GM19025 (cell line): ENCODE measurements at regions not wholly inside any gene's neighbourhood (a gene's known extent, or its start where the extent isn't known, plus 50 kb on each side); places are given as distances from the start of the nearest gene placed in this dataset.
"Not testable (repeated sequence)": the region's sequence is repeated elsewhere in the genome, so short reads cannot be mapped to it uniquely, and the experiment has no call there.

Experiments
- ATAC-seq: cut with Tn5 transposase; IDR thresholded peaks from one replicate; pipeline ENCODE4 v1.9.1; 2021; ENCODE audit warnings: mild to moderate bottlenecking, low read depth, moderate library complexity; ENCODE audit not compliant: unreplicated experiment

DNA sequence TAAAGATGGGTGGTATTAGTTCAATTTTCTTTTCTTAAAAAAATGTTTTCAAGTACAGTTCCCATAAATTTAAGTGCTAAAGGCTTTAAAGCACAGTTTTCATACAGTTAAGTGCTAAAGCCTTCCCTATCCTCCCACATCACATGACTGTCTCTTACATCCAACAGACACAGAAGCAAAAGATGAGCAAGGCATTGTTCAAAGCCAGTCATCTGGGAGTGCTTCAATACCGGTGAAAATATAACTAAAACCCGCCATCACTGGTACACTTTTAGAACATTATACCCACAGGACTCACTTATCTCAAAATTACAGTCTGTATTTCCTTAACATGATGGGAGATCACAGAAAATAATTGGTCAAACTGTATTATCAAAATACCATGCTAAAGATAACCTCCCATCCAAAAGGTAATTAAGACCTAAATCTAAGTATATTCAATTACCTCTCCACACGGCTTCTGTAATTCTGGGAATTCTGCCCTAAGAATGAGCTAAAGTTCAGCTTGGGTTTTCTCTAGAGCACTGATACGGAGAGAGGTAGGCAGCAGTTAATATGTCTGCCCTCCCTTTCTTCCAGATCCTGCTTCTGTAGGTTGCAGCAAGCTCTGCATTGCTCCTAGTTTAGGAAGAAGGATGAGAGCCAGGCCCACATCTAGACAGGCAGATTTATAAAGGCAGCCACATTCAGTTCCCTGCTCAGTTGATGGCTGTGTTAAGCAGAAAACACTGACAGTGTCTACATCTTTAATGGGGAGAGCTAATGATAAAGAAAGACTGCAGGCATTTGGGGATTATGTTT is 474.8 kb upstream of the PFKP start:
- ATAC-seq, result no peak

DNA sequence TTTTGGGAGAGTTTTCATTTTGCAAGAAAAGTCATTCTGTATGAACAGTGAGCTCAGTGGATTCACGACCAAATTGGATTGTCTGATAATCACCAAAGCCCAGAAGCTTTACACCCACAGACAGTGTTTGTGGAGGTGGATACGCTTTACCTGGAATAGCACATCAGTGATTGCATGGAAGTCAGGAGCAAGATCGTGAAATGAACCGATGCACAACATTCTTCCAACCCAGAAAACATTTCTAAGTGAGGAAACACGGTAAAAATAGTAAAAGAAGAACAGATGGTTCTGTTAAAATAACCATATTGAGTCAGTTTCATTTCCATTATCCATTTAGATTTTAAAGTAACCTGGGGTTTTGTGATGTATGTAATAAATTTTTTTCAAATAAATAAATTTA is 478.2 kb upstream of the PFKP start:
- ATAC-seq, result no peak

DNA sequence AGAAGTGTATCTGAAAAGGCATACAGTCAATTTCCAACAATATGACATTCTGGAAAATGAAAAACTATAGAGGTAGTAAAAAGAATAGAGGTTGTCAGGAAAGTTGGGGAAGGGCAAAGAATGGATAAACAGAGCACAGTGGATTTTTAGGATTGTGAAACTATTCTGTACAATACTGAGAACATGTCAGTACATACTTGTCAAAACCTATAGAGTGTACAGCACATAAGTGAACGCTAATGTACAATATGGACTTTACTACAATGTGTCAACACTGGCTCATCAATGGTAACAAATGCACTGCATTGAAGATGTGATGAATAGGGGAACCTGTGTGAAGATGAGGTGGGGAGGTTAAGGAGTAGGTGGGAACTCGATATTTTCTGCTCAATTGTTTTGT is 483.0 kb upstream of the PFKP start:
- no peak for ATAC-seq

DNA sequence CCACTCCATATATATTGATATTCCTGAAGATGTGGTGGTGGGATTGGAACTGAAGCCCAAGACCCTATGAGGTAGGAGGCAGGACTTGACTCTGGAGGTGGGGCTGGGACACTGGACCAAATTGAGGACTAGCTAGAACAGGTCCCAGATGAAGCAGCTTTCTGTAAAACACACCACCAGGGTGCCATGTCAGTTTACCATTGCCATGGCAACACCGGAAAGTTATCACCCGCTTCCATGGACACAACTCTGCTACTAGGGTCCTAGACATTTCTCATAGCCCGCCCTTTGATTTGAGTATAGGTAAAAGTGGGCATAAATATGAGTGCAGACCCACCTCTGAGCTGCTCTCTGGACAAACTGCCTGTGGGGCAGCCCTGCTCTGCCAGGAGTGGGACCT is 490.5 kb upstream of the PFKP start:
- no peak for ATAC-seq

GRCh38 chr10:2575460-2575859 is 491.9 kb upstream of the PFKP start:
- ATAC-seq, result no peak

- no peak for ATAC-seq
These were observed 494.7 kb upstream of the PFKP start for GRCh38 chr10:2572611-2573010.

DNA sequence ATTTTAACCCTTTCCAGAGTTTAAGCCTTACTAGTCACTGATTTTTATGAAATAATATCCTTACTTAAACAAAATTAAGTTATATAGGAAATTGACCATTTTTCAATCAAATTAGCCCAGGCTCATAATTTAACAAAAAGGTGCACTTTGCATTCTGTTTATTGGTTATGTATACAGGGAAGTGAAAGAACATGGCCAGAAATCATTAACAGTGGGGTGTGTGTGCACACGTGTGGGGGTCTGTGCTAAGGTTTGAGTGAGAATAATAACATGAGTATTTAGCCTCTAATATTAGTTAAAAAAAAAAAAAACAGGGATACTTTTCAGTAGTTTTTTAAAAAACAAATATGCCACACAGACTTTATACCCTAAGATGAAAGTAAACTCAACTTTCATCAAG is 510.5 kb upstream of the PFKP start:
- no peak for ATAC-seq

DNA sequence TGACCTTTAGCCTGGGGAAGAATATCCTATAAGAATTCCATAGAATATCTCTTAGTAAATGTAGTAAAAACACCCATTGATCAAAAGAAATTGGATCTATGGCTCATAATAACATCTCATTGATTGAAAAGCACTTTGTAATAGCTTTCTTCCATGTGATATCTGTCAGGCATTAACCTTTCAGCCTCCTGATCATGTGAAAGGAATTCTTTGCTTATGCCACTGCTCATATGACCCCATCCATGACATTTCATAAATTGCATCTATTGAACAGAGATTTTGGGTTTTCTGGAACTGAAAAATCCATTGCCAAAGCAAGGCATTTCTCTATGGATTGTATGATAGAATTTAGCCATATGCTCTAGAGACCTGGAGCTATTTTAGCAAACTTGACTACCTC is 519.3 kb upstream of the PFKP start:
- ATAC-seq, result no peak

- ATAC-seq, result no peak
These were observed 519.7 kb upstream of the PFKP start for GRCh38 chr10:2547606-2548005.

DNA sequence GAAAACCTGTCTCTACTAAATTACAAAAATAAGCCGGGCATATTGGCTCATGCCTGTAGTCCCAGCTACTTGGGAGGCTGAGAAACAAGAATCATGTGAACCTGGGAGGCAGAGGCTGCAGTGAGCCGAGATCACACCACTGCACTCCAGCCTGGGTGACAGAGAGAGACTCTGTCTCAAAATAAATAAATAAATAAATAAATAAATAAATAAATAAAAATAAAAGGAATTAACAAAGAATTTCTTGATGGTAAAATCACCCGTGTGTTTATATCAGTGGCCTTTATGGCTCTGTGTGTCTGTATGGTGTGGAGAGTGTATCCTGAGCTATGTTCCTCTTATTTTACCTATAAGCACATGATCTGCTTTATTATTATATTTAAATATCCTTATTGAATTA is 520.5 kb upstream of the PFKP start:
- ATAC-seq, result not testable (repeated sequence)

DNA sequence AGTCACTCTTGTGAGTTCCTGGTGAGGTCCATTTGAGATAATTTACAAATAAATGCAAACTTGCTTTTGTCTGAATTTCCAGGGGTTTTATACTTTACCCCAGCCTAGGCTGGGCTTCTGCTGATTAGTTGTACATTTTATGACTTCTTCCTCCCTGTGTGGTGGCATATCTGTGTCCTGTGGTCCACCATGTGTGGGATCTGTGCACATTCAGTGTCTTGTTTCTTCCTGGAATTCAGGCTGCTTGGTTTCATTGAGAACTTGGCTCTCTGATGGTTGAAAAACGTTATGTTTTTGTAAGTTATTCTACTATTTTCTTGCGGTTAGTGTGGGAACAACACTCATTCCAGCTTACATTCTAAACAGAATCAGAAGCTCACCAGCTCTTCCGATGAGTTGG is 523.4 kb upstream of the PFKP start:
- no peak for ATAC-seq

- no peak for ATAC-seq
These were observed 524.0 kb upstream of the PFKP start for GRCh38 chr10:2543142-2543886.

DNA sequence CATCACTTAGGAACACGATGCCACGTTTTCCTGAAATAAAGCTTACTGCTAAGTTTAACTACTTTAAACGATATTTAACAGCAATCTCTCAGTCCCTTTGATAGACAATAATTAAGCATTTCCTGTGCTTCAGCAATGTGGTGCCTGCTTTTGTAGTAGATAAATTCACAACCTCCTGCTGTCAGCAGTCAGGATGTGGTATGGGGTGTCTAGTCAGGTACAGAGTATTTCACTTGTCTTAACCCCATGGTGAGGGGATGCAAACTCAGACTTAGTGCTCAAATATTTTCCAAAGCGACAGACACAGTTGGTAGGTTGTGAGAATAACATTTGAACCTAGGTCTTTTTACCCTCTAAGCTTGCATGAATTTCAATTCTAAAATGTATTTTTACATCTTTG is 526.2 kb upstream of the PFKP start:
- ATAC-seq, result no peak

DNA sequence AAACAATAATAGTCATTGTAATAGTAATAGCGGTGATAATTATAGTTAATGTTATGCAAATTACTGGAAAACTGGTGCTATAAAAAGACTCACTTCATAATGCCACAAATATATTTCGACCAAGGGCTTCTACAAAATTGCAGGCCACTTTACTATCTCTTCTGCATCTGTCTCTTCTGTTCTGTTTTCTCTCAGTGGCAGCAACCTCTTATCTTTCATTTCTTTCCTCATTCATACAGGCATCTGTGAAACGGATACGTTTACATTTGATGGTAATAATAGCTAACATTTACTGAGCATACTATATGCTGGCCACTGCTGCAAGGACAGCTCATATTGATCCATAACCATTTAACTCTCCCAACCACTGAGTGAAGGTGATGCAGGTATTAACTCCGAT is 537.4 kb upstream of the PFKP start:
- ATAC-seq, result no peak

DNA sequence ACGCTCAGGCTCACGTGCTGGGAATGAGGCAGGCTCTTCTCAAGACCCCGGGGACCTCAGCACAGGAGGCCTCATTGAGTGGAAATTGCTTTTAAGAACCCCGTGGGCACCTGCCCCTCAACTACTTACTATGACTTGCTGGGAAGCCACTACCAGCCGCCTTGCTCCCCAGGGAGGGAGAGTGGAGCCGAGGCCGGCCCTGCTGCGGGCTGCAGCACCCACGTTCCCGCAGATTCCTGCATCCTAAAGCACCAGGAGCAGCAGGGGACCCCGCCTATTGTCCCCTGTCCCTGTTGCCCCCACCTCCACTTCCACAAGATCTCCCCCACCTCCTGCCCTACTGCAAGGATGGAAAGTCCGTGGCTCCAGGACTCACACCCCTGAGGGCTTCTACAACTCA is 541.6 kb upstream of the PFKP start:
- no peak for ATAC-seq

- no peak for ATAC-seq
These were observed 548.2 kb upstream of the PFKP start for GRCh38 chr10:2519139-2519538.

GRCh38 chr10:2509081-2509531 is 558.2 kb upstream of the PFKP start:
- ATAC-seq, result no peak

DNA sequence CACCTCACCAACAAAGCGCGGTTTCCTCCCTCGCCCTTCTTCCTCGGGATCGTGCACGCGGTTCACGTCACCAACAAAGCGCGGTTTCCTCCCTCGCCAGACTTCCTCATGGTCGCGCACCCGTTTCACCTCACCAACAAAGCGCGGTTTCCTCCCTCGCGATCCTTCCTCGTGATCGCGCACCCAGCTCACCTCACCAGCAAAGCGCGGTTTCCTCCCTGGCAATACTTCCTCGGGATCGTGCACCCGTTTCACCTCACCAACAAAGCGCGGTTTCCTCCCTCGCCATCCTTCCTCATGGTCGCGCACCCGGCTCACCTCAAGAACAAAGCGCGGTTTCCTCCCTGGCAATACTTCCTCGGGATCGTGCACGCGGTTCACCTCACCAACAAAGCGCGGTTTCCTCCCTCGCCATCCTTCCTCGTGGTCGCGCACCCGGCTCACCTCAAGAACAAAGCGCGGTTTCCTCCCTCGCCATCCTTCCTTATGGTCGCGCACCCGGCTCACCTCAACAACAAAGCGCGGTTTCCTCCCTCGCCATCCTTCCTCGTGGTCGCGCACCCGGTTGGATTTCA is 565.9 kb upstream of the PFKP start:
- ATAC-seq, result not testable (repeated sequence)

- ATAC-seq, result no peak
These were observed 572.9 kb upstream of the PFKP start for GRCh38 chr10:2494399-2494798.

DNA sequence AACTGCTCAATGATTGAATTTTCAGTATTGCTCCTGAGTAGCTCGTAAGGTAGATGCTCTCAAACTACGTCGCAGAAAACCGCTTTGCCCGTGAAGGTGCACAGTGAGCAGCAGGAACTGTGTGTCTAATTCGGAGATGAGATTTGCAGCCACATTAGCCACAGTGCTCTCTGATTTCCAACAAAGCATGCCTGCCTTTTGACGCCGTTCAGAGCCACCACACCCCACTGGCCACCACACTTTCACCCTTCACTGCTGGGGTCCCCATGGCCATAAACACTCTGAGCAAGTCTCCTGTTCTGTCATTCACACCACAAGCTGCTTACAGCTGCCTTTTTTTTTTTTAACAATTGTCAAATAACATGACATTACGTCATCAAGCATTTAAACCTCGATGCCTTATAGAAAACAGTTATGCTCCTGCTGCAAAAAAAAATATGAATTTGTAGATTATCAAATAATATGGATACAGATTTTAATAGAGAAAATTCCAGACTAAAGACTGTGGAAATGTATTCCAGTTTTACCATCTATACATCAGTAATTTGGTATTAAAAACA is 578.8 kb upstream of the PFKP start:
- ATAC-seq, result no peak

DNA sequence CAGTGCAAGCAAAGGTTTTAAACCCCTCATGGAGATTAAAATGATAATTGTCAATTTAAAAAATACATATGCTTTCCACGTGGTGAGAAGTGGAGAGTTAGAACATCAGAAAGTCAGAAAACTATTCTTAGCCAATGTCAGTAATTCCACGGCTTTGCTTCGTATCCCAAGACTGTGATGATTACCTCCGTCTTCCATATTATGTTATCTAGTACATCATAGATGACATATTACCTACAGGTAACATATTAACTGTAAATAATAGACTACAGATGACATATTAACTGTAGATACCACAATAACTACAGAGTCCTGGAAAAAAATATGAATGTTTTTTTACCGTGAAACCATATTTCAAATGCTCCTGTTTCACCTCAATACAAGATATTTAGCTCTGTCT is 579.4 kb upstream of the PFKP start:
- no peak for ATAC-seq
